GM13977 (cell line): ENCODE measurements at regions not wholly inside any gene's neighbourhood (a gene's known extent, or its start where the extent isn't known, plus 50 kb on each side); places are given as distances from the start of the nearest gene placed in this dataset.

Experiments
- DNase-seq: peaks from one replicate; pipeline ENCODE4 v3.0.0; 2012; ENCODE audit warnings: low spot score
- in situ Hi-C: fragments of 300-500 bp; cut with MboI; formaldehyde crosslinking; loops from one replicate; pipeline ENCODE4 v1.12.0; 2022; ENCODE audit warnings: low sequenced_read_pairs, low pct_unique_long_range_greater_than_20kb, mixed read lengths, inconsistent platforms; ENCODE audit not compliant: unreplicated experiment
- TF ChIP-seq, protein P1 (sequence below): IDR thresholded peaks from 2 replicates; pipeline ENCODE4 v1.5.1; 2012; ENCODE audit warnings: mild to moderate bottlenecking, control low read depth; ENCODE audit not compliant: insufficient read depth; ENCODE audit errors: extremely low read depth, missing control alignments

DNA sequence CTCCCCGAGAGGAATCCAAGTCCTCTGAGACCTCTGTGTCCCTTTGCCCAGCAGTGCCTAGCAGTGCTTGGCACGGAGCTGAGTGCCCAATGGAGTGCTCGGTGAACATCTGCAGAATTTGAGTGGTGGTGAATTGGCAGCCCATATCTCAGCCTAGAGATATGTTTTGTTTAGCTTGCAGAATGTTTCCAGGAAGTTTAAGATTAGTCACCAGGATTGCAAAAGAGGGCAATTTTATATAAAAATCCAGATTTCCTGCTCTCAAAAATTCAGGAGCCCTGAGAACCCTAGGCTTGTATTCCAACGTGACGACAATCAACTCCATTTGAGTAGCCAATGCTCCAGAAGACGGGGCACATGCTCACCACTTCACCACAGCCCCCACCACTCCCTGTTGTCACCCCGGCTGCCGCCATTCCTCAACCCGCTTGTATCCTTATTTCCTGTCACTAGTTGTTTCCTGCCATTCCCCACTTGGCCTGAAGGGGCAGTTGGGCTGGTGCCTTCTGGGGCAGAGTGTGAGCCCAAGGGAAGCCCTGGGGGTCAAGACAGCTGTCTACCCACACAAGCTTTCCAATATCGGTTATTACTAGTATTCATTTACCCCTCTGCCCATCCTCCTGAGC is 116.9 kb downstream of the EFNB1 start:
- peak; percentile 9 for DNase-seq
- TF ChIP-seq, protein P1, sequence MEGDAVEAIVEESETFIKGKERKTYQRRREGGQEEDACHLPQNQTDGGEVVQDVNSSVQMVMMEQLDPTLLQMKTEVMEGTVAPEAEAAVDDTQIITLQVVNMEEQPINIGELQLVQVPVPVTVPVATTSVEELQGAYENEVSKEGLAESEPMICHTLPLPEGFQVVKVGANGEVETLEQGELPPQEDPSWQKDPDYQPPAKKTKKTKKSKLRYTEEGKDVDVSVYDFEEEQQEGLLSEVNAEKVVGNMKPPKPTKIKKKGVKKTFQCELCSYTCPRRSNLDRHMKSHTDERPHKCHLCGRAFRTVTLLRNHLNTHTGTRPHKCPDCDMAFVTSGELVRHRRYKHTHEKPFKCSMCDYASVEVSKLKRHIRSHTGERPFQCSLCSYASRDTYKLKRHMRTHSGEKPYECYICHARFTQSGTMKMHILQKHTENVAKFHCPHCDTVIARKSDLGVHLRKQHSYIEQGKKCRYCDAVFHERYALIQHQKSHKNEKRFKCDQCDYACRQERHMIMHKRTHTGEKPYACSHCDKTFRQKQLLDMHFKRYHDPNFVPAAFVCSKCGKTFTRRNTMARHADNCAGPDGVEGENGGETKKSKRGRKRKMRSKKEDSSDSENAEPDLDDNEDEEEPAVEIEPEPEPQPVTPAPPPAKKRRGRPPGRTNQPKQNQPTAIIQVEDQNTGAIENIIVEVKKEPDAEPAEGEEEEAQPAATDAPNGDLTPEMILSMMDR: peak; percentile 34
- in situ Hi-C loops: no loop called here

DNA sequence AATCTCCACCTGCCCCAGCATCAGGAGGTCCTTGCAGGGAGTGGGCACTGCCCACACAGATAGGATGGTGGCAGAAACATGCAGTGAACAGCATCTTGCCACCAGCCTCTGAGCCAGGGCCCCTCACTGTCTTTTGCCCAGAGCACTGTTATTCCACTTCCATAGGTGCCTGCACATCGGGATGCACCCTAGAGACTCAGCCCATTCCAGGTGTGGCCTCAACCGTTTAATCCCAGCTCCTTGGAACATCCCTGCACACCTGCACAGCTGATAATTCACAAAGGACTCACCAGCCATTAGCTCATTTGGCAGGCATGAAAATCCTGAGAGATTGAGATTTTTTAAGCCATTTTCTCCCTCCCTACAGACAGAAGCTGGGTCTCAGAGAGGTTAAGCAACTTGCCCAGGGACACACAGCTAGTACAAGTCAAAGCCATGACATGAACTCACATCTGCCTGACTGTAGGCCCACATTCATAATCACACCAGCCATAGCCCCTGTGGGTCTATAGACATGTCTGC is 116.3 kb downstream of the EFNB1 start:
- in situ Hi-C loops: no loop called here
- TF ChIP-seq, protein P1: no peak
- no peak for DNase-seq

DNA sequence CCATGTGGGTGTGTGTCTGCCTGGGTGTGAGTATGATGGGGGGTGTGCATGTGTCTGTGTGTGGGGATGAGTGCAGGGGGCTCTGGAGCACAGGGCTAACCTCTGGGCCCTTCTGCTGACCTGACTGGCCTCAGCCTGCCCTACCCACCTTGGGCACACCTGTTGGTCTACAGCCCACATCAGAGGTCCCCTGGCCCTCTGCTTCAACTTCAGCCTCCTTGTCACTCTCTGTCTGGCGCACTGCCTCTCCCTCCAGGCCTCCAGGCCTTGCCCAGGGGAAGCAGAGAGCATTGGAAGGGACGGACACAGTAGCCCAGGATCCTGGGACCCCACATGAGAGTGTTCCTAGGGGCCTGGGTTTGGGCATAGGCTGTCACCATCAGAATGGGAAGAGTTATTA is 115.4 kb downstream of the EFNB1 start:
- in situ Hi-C loops: no loop called here
- peak; percentile 5 for DNase-seq

DNA sequence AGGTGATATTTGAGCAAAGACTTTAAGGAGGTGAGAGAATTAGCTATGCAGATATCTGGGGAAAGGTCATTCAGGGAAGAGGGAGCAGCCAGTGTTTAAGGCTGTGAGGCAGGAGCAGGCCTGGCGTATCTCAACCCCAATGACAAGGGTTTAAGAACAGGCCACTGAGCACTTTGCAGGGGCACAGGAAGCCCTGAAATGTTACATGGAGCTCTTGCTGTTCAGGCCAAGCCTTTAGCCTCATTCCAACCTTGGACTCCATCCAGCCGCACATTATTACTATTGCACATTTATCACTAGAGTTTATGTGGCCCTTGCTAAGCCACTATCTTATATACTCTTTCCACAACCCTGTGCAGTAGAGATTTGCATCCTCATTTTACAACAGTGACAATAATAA is 114.0 kb downstream of the EFNB1 start:
- TF ChIP-seq, protein P1: no peak
- in situ Hi-C loops: no loop called here
- DNase-seq: no peak

More for the DNA sequence above, 115.4 kb downstream of the EFNB1 start:
- TF ChIP-seq, protein P1: no peak

DNA sequence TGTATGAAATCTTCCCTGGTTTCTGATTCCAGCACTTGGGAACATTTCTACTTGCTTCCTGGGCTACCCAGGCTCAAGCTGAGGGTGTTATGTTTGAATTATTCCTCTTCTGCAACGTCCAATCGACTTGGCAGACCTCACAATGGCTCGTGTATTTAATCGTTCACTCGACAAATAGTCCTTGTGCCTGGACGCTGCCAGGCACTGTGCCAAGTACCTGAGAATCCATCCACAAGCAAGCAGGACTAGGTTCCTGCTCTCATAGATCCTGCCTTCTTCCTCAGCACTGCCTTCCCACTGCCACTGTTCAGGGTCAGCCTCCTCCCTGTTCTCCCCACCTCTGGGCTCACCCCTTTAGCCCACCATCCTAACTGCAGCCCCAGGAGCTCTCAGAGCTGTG is 113.3 kb downstream of the EFNB1 start:
- TF ChIP-seq, protein P1: no peak
- DNase-seq: no peak
- in situ Hi-C loops: no loop called here

DNA sequence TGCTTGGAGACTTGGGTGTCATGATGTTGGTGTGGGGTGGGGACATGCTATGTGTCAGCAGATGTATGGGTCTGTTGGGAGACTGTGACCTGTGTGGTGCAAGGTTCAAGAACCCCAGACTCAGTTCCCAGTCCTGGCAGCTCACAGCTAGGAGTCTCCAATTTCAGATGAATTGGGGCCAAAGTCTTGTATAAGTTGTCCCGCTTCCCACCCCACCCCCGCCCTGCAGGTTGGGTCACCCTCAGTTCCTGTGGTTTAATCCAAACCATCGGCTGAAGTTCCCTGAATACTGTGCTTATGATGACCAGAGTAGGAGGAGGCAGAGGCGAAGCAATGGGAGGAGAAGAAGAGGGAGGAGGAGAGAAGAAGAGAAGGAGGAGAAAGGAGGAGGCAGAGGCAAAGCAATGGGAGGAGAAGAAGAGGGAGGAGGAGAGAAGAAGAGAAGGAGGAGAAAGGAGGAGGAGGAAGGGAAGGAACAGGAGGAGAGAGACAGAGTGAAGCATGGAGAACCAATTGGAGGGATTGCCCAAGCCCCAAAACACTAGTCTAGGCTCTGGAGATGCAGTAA is 112.6 kb downstream of the EFNB1 start:
- no peak for DNase-seq
- TF ChIP-seq, protein P1: no peak
- in situ Hi-C loops: no loop called here
